ENCODE measurements at regions not wholly inside any gene's neighbourhood (a gene's known extent, or its start where the extent isn't known, plus 50 kb on each side); places are given as distances from the start of the nearest gene placed in this dataset.
"Not testable (repeated sequence)": the region's sequence is repeated elsewhere in the genome, so short reads cannot be mapped to it uniquely, and the experiment has no call there.

DNA sequence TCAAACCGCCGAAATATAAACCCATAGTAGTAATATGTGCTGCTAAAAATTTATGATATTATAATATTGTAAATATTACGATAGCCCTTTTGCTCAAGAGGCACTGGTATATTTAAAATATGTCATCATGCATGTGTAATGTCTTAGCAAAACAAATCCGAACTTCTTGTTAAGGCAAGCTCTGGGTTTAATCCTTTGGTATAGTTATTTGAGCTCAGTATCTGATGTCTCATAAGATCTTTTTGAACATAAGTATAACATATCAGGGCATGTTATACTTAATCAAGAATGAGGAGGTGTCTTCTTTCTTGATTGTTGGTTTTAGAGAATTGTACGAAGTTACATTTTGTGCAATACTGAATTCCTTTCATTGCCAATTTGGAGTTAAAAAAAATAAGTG is 154.1 kb upstream of the CBLB start:
- DNase-seq (ENCODE audit: low spot score), result no peak

DNA sequence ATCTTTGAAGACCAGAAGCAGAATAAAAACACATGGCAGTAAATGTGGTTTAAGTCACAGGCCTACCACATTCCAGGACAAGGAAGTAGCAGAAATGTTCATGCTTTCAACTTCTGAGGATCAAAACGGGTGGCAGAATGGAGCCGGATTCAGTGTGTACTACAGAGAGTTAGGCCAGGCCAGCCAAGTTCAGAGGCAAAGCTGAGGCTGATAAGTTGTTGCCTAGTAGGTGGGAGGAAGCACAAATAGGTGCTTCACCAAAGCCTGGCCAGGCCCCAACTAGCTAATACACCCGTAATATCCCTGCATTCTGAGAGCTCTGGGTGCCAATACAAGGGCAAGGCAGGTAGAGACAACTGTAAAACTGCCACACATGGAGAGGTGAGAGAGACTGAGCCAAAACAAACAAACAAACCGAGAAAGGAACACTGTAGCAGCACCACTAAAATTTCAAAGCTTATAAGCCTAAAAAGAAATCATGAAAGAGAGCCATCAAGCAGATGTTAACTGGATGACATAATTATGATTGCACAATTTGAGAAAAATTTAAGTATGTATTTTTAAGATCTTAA is 156.4 kb upstream of the CBLB start:
- DNase-seq (ENCODE audit: low spot score), result peak; percentile 10

DNA sequence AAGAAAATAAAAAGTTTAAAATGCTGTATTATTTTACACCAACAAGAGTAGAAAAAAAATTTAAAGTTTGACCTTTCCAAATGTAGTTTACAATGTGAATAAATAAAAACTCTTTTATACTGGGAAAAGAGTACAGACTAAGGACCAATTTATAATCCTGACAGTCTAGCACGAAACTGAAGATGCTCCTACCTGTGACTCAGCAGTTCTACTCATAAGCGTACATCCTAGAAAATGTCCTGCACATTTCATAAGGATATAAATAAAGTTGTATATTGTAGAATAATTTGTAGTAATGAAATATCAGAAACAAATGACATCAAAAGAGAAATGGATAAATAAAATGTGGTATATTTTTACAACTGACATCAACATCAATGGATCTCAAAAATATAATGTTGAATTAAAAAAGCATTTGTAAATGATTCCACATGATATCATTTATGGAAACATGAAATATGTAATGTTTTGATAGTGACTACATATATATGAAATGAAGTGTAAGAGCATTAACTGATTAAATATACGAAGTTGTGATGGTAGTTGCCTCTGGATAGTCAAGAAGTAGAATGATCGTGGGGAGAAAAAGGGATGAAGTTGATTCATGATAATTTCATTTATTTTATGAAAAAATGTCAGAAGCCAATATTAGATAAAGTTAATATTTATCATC is 161.3 kb upstream of the CBLB start:
- no peak for DNase-seq (ENCODE audit: low spot score)

DNA sequence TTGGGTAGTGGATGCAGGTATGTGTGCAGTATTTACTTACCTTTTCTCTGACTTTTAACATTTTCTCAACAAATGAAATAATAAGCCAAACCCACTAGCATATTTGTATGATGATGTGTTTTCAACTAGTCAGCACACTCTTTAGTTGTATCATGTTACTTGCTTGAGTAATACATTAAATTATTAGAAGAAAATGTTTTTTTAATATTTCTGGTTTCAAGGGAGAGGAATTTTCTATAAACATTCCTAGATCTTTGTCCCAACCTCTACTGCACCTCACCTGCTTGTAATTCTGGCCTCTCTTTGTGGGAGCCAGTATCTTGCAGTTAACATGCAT is 161.8 kb upstream of the CBLB start:
- DNase-seq (ENCODE audit: low spot score), result peak; percentile 18

DNA sequence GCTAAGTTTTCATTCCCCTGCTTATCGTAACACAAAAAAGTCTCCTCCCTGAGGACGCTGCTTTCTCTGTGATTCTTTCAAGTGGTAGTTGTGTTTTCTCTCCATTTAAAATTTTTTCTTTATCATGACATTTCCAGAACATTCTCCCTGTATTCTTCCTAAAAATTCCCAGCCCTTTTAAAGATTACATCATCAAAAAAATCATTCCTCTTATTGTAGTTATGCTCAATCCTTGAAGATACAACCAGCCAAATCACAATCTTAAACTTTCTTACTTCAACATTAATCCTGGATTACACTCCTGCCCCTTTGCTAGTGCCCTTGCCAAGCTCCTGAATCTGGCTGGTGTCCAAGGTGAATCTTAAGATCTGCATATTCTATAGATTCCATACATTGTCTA is 163.7 kb upstream of the CBLB start:
- DNase-seq (ENCODE audit: low spot score), result no peak

DNA sequence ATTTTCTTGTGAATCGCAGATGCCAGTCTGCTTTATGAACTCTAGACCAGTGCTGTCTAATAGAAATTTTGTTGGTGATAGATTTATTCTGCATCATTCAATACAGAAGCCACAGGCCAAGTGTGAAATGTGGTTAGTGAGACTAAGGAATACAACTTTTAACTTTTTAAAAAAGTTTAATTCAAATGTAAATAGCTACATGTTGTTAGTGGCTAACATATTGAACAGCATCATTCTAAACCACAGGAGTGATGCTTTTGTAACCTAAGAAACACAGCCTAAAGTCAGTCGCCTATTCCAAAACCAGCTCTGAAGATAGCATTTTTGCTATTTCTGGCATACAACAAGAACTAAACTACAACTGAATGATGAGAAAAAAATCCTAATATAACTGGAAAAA is 164.8 kb upstream of the CBLB start:
- no peak for DNase-seq (ENCODE audit: low spot score)

DNA sequence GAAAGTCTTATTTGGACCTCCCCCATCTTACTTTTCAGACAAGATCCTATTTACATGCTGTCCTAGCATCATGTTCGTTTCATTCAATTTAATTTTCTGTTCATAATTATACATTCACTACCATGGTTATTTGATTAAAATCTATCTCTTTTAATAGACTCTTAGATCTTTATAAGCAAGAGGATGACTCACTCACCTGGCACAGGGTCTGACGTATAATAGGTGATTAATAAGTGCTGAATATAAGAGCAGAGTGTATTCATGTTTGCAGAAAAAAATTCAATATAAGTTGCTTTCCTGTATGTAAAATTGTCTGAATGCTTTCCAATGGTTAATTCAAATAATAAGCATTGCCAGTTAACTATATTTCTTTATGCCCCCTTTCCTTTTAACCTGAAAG is 165.5 kb upstream of the CBLB start:
- no peak for DNase-seq (ENCODE audit: low spot score)

DNA sequence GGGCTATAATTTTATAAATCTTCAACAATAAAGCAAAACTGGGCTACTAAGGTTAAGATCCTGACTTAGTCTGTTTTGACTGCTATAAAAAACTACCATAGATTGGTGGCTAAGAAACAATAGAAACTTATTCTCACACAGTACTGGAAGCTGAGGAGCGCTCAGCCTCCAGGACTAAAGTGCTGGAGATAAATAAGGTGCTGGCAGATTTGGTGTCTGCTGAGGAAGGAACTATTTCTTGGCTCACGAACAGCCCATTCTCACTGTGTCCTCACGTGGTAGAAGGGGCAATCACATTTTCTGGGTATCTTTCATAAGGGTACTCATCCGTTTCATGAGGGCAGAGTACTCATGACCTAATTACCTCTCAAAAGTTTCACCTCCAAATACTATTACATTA is 166.8 kb upstream of the CBLB start:
- no peak for DNase-seq (ENCODE audit: low spot score)

DNA sequence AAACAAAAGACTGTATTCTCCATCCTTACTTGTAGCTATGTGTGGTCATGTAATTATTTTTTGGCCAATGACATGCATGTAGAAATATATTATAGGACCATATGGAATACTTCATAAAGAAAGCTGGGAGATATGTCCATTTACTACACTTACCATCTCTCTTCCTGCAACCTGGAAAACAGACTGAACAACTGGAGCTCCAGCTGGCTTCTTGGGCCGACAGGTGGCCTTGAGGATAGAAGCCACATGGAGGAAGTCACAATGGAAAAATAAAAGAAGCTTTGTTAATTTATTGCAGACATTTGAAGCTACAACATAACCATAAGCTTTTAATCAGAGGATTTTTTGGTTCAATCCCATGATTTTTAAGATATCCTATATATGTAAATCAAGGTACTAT is 167.9 kb upstream of the CBLB start:
- DNase-seq (ENCODE audit: low spot score), result no peak

DNA sequence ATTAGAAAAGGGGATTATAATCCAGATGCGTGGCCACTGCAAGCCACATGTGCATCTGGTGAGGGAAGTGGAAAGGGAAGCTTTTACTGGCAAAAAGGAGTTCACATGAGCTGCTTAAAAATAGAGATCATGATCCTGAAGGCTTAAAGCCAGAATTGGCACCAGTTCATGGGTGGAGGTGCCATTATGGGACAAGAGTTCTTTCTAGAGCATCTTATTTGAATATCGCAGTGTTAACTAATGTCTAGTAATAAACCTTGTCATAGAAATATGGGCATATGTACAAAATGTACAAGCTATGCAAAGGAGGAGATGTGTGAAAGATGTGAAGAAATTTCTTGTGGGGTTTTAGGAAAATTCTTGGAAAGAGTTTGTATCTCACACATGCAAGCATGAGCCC is 178.4 kb upstream of the CBLB start:
- no peak for DNase-seq (ENCODE audit: low spot score)

DNA sequence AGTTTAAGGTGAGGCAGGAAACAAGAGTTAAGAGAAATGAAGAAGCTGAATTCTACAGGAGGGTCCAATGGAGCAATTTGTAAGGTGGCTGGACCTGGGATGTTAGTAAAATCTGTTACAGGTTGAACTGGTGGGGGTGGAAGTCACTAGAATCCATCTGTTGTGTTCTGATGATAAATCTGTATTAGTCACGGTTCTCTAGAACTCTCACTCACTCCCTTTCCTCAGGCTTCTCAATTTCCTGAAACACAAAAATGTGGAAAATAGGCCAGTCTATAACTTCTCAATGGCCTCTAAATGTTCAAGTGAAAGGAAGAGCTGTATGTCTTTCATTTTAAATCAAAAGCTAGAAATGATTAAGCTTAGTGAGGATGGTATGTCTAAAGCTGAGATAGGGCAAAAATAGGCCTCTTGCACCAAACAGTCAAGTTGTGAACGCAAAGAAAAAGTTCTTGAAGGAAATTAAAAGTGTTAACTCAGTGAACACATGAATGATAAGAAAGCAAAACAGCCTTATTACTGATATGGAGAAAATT is 180.2 kb upstream of the CBLB start:
- DNase-seq (ENCODE audit: low spot score), result no peak

DNA sequence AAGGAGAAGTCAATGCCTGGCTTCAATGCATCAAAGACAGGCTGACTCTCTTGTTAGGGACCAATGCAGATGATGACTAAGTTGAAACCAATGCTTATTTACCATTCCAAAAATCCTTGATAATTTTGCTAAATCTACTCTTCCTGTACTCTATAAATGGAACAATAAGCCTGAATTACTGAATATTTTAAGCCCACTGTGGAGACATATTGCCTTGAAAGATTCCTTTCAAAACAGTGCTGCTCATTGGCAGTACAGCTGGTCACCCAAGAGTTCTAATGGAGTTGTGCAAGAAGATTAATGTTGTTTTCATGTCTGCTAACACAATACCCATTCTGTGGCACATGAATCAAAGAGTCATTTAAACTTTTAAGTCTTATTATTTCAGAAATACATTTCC is 181.0 kb upstream of the CBLB start:
- DNase-seq (ENCODE audit: low spot score), result no peak

DNA sequence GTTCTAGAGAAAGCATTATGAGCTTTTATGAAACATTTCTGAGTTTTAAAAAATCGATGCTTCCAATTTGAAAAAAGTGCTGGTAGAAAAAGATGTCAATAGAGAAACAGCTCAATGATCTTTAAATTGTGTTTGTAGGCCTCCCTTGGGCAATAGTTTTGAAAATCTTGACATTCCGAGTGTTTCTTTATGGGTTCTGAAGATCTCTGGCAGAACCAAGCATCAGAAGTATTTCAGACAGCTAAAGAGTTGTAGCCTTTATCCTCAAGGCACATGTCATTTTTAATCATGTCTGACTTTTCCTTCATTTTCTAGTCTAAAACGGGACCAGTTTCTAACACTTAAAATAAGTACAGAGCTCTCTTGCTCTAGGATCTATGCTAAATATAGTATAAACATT is 188.1 kb upstream of the CBLB start:
- DNase-seq (ENCODE audit: low spot score), result no peak

DNA sequence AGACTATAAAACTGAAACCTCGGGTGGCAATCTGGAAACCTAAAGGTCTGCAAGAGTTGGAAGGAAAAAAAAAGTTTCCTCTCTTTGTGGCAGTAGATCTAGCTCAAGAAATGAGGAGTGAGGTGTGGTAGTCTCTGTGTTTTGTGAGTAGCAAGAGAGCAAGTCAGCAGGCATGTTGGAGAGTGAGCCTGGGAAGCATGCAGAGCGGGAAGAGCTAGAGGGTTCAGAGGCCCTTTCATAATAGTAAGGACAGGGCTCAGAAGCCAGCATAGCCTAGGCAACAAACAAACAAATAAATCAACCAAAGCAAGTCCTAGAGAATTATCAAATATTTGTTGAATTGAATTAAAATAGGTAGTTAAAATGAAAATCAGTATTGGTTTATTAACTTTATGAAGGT is 189.7 kb upstream of the CBLB start:
- DNase-seq (ENCODE audit: low spot score), result peak; percentile 25

DNA sequence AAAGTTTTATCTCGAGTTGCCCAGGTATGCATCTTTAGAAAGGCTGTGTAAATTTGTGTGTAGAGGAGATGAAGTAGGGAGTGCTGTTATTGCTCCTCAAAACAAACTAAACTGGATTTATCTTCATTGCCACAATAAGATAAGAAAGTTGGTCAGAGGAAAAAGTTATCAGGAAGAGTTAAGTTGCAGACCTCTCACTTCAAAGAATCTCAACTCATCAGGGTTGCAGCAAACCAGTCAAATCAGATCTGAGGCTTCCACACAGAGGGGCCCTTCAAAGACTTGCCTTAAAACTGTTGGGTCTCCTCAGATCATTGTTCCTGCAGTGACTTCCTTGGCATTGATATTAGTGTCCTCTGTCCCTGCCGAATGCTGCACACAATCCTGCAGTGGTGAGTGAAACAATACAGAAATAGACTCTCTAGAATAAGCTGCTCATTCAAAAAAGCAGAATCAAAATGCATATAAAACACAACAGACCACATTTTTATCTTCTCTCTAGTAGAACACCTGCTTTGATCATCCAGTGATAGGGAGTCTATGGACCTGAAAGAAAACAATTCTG is 191.2 kb upstream of the CBLB start:
- DNase-seq (ENCODE audit: low spot score), result no peak

DNA sequence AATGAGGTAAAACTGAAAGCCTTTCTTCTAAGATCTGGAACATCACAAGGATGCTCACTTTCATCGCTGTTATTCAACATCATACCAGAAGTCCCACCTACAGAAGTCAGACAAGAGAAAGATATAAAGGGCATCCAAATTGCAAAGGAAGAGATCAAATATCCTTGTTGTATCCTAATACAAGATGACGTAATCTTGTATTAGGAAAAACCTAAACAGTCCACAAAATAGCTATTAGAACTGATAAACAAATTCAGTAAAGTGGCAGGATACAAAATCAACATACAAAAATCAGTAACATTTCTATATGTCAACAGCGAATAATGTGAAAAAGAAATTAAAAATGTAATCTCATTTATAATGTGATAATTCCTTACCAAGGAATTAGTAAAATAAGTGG is 195.1 kb upstream of the CBLB start:
- DNase-seq (ENCODE audit: low spot score), result no peak

DNA sequence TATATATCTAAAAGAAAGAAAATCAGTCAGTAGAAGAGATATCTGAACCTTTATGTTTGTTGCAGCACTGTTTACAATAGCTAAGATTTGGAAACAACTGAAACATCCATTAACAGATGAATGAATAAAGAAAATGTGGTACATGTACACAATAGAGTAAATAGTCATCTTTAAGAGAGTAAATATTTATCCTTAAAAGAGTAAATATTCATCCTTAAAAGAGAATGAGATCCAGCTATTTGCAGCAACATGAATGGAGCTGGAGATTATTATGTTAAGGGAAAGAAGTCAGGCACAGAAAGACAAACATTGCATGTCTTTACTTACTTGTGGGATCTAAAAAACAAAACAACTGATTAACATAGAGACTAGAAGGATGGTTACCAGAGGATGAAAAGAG is 197.0 kb upstream of the CBLB start:
- DNase-seq (ENCODE audit: low spot score), result no peak

DNA sequence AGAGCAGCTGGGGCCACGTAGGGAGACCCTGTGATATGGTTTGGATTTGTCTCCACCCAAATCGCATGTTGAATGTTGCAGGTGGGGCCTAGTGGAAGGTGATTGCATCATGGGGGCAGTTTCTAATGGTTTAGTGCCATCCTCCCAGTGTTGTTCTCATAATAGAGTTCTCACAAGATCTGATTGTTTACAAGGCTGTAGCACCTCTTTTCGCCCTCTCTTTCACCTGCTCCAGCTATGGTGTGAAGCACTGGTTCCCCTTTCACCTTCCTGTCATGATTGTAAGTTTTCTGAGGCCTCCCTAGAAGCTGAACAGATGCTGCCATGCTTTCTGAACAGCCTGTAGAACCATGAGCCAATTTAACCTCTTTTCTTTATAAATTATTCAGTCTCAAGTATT is 198.9 kb upstream of the CBLB start:
- no peak for DNase-seq (ENCODE audit: low spot score)

DNA sequence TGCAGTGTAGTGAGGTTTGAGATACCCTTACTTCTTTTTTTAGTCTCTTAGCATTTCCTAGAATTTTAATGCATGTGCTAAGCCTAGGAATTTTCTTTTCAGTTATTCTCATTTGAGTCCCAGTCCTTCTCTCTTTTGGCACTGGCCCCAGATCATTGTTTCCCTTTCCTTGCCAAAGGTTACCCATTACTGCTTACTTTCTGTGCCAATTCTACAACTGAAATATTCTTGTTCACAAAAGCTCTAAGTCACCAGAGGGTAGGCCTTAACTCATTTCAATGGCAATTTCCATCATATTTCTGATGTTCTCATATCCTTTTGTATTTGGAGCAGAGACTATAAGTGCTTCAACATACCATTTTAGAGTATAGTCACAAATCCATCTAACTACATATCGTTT is 199.6 kb upstream of the CBLB start:
- DNase-seq (ENCODE audit: low spot score), result no peak

DNA sequence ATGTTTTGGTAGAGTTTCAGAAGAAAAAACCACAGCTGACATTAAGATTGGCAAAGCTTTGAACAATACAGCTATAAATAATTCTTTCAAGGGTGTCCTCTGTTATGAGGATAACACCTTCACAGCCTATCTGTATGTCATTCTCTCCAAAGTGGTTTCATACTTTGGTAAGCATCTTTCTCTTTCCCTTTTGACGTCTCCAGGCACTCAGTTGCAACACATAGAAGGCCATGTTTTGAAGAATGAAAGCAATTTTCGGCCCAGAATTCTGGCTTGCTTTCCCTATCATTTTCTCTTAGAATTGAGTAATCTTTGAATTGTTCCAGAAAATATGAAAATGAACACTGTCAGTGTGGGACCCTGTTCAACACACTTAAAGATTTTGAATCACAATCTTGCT is 200.0 kb upstream of the CBLB start:
- DNase-seq (ENCODE audit: low spot score), result peak; percentile 21

DNA sequence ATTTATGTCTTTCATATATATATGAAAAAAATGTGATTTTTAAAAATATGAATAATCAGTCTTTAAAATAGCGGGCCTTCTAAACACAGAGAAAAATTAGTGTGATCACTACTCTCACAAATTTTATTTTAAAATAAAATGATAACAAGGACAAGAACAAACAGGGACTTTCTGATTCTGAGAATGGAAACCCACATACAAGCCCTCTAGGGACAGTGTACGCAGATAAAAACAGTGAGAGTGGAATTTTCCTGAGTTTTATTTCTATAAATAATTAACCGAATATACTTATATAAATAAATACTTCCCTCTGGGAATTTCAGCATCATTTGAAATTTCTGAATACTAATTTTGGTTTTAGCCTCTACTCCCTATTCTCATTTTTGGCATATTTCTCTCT is 201.4 kb upstream of the CBLB start:
- DNase-seq (ENCODE audit: low spot score), result no peak

DNA sequence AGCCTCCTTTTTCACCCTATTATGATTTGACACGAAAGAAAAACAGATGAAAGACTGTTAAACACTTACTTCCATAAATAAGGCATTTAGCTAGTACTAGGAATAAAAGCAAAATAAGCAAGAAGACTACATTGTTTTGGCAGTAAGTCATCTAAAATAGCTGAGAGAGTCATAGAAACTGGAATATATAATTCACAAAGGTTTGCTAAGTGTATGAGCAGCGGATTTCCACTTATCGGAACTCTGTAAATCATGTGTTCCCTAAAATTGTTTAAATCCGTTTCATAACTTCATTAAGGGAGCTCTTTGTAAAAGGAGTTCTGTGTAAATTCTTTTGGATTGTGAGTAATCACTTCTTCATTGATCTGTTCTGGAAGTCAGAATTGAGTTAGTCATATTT is 202.5 kb upstream of the CBLB start:
- no peak for DNase-seq (ENCODE audit: low spot score)

DNA sequence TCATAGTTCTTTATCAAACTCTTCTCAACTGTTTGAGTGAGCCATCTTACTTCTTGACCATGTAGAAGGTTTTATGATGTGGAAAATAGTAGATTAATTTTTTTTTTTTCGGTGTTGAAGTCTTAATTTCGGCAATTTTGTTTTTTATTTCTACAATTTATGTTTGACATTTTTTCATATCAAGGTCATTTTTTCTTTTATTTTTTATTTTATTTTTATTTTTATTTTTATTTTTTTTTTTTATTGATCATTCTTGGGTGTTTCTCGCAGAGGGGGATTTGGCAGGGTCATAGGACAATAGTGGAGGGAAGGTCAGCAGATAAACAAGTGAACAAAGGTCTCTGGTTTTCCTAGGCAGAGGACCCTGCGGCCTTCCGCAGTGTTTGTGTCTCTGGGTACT is 203.8 kb upstream of the CBLB start:
- not testable (repeated sequence) for DNase-seq (ENCODE audit: low spot score)

DNA sequence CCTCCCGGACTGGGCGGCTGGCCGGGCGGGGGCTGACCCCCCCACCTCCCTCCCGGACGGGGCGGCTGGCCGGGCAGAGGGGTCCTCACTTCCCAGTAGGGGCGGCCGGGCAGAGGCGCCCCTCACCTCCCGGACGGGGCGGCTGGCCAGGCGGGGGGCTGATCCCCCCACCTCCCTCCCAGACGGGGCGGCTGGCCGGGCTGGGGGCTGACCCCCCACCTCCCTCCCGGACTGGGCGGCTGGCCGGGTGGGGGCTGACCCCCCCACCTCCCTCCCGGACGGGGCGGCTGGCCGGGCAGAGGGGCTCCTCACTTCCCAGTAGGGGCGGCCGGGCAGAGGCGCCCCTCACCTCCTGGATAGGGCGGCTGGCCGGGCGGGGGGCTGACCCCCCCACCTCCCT is 205.0 kb upstream of the CBLB start:
- not testable (repeated sequence) for DNase-seq (ENCODE audit: low spot score)
